H9 (cell line): ENCODE measurements at regions not wholly inside any gene's neighbourhood (a gene's known extent, or its start where the extent isn't known, plus 50 kb on each side); places are given as distances from the start of the nearest gene placed in this dataset.
A peak's percentile ranks its signal among the peaks of the same experiment; 100 is the strongest.

ENCODE experiments used
- DNase-seq: peaks from one replicate; pipeline ENCODE4 v3.0.0-alpha.2; 2017
- H2AFZ ChIP-seq: one replicate; pipeline ENCODE4 v1.6.1; 2013; ENCODE audit warnings: mild to moderate bottlenecking, low read length, control low read depth, moderate library complexity
- H2AK5ac ChIP-seq: 2 replicates; pipeline ENCODE4 v1.6.1; 2013; ENCODE audit warnings: low read length, control low read depth, mixed read lengths; ENCODE audit not compliant: insufficient read length
- H2BK120ac ChIP-seq: one replicate; pipeline ENCODE4 v1.6.1; 2013; ENCODE audit warnings: low read depth, mild to moderate bottlenecking, low read length, control low read depth, inconsistent platforms; ENCODE audit not compliant: poor library complexity, severe bottlenecking
- H2BK12ac ChIP-seq: 2 replicates; pipeline ENCODE4 v1.6.1; 2013; ENCODE audit warnings: low read length, control low read depth, mixed read lengths, low read depth; ENCODE audit not compliant: insufficient read length
- H2BK15ac ChIP-seq: 2 replicates; pipeline ENCODE4 v1.6.1; 2013; ENCODE audit warnings: low read depth, low read length, control low read depth
- H2BK20ac ChIP-seq: one replicate; pipeline ENCODE4 v1.6.1; 2013; ENCODE audit warnings: low read depth, mild to moderate bottlenecking, low read length, control low read depth, inconsistent platforms; ENCODE audit not compliant: poor library complexity, severe bottlenecking
- H2BK5ac ChIP-seq: 2 replicates; pipeline ENCODE4 v1.6.1; 2013; ENCODE audit warnings: low read length, control low read depth, mixed read lengths; ENCODE audit not compliant: insufficient read length
- H3K14ac ChIP-seq: 2 replicates; pipeline ENCODE4 v1.6.1; 2013; ENCODE audit warnings: low read length, control low read depth; ENCODE audit not compliant: insufficient read depth
- H3K18ac ChIP-seq: 2 replicates; pipeline ENCODE4 v1.6.1; 2013; ENCODE audit warnings: low read depth, mild to moderate bottlenecking, mixed read lengths, low read length, control low read depth; ENCODE audit not compliant: insufficient read length
- H3K23ac ChIP-seq: 2 replicates; pipeline ENCODE4 v1.6.1; 2013; ENCODE audit warnings: low read length, control low read depth, mixed read lengths, low read depth; ENCODE audit not compliant: insufficient read length
- H3K23me2 ChIP-seq: 2 replicates; pipeline ENCODE4 v1.6.1; 2013; ENCODE audit warnings: low read depth, mild to moderate bottlenecking, mixed read lengths, low read length, control low read depth; ENCODE audit not compliant: insufficient read length, poor library complexity, severe bottlenecking
- H3K27ac ChIP-seq: 2 replicates; pipeline ENCODE4 v1.5.1; 2013; ENCODE audit warnings: low read length, control low read depth, mixed read lengths, low read depth; ENCODE audit not compliant: insufficient read length
- H3K27me3 ChIP-seq: 2 replicates; pipeline ENCODE4 v1.6.1; 2013; ENCODE audit warnings: low read length, control low read depth, inconsistent platforms; ENCODE audit not compliant: insufficient read depth
- H3K4ac ChIP-seq: 2 replicates; pipeline ENCODE4 v1.6.1; 2013; ENCODE audit warnings: low read depth, mild to moderate bottlenecking, control low read depth, inconsistent platforms, low read length, moderate library complexity
- H3K4me1 ChIP-seq: 2 replicates; pipeline ENCODE4 v1.6.1; 2013; ENCODE audit warnings: low read length, control low read depth, inconsistent platforms; ENCODE audit not compliant: insufficient read depth
- H3K4me2 ChIP-seq: 2 replicates; pipeline ENCODE4 v1.6.1; 2013; ENCODE audit warnings: low read length, control low read depth, mixed read lengths; ENCODE audit not compliant: insufficient read length, insufficient read depth
- H3K56ac ChIP-seq: 2 replicates; pipeline ENCODE4 v1.6.1; 2013; ENCODE audit warnings: low read depth, mild to moderate bottlenecking, mixed read lengths, low read length, control low read depth; ENCODE audit not compliant: insufficient read length
- H3K79me1 ChIP-seq: 2 replicates; pipeline ENCODE4 v1.6.1; 2013; ENCODE audit warnings: low read depth, mild to moderate bottlenecking, moderate library complexity, low read length, control low read depth, inconsistent platforms; ENCODE audit not compliant: insufficient read depth, poor library complexity, severe bottlenecking
- H3K79me2 ChIP-seq: 2 replicates; pipeline ENCODE4 v1.6.1; 2013; ENCODE audit warnings: low read length, control low read depth, inconsistent platforms; ENCODE audit not compliant: insufficient read depth
- H3K9ac ChIP-seq: 2 replicates; pipeline ENCODE4 v1.6.1; 2013; ENCODE audit warnings: low read length, control low read depth, mixed read lengths; ENCODE audit not compliant: insufficient read length; ENCODE audit errors: extremely low read depth
- H3K9me3 ChIP-seq: one replicate; pipeline ENCODE4 v1.6.1; 2013; ENCODE audit warnings: low read depth, low read length, inconsistent platforms; ENCODE audit not compliant: control insufficient read depth
- H3T11ph ChIP-seq: one replicate; pipeline ENCODE4 v1.6.1; 2013; ENCODE audit warnings: mild to moderate bottlenecking, low read length, control low read depth, inconsistent platforms
- H4K20me1 ChIP-seq: one replicate; pipeline ENCODE4 v1.6.1; 2013; ENCODE audit not compliant: control insufficient read depth, insufficient read length, insufficient read depth
- H4K5ac ChIP-seq: 2 replicates; pipeline ENCODE4 v1.6.1; 2013; ENCODE audit warnings: low read depth, mild to moderate bottlenecking, mixed read lengths, low read length, control low read depth; ENCODE audit not compliant: insufficient read length
- H4K8ac ChIP-seq: replicated peaks from 2 replicates; pipeline ENCODE4 v1.6.1; 2013; ENCODE audit warnings: low read length, control low read depth, mixed read lengths, low read depth; ENCODE audit not compliant: insufficient read length
- H4K91ac ChIP-seq: 2 replicates; pipeline ENCODE4 v1.6.1; 2013; ENCODE audit warnings: low read depth, mild to moderate bottlenecking, moderate library complexity, mixed read lengths, low read length, control low read depth; ENCODE audit not compliant: insufficient read length
- H3K27ac Mint-ChIP-seq, 3 experiments: 2 replicates in 2 of 3; 3 replicates in 1 of 3; pipeline ENCODE4 v1.8.0; 2020 to 2021; ENCODE audit warnings: mixed read lengths in 3 of 3, mild to moderate bottlenecking in 1 of 3, moderate library complexity in 1 of 3
- H3K27me3 Mint-ChIP-seq: 2 replicates; pipeline ENCODE4 v1.8.0; 2021; ENCODE audit warnings: low read depth, mild to moderate bottlenecking, moderate library complexity, mixed read lengths
- H3K36me3 Mint-ChIP-seq, 3 experiments: 2 replicates in 2 of 3; 3 replicates in 1 of 3; pipeline ENCODE4 v1.8.0; 2020 to 2021; ENCODE audit warnings: low read depth in 3 of 3, mixed read lengths in 3 of 3; ENCODE audit not compliant: insufficient read depth in 1 of 3
- H3K4me1 Mint-ChIP-seq, 2 experiments: 2 replicates each; pipeline ENCODE4 v1.8.0; 2020; ENCODE audit warnings: mixed read lengths in 2 of 2
- H3K4me3 Mint-ChIP-seq, 2 experiments: 2 replicates in 1 of 2; 3 replicates in 1 of 2; pipeline ENCODE4 v1.8.0; 2020 to 2021; ENCODE audit warnings: mild to moderate bottlenecking in 2 of 2, mixed read lengths in 2 of 2, moderate library complexity in 1 of 2
- H3K9me3 Mint-ChIP-seq, 2 experiments: 2 replicates in 1 of 2; 3 replicates in 1 of 2; pipeline ENCODE4 v1.8.0; 2020; ENCODE audit warnings: mild to moderate bottlenecking in 2 of 2, mixed read lengths in 2 of 2, moderate library complexity in 1 of 2
- WGBS: extraction: QIAGEN DNeasy Blood & Tissue Kit; methylation state at CpG from one replicate; pipeline ENCODE4 v1.1.7; 2013; ENCODE audit warnings: missing lambda C conversion rate, low lambda C conversion rate, mixed read lengths; ENCODE audit not compliant: insufficient read length; ENCODE audit errors: extremely low coverage; 5-methylcytosine and 5-hydroxymethylcytosine counted together
- TF ChIP-seq, protein P1 (sequence below): fragments of 200-600 bp; sonication (generic); conservative IDR thresholded peaks from 3 replicates; pipeline ENCODE4 v1.8.0; 2021; ENCODE audit warnings: antibody characterized with exemption, mild to moderate bottlenecking

DNA sequence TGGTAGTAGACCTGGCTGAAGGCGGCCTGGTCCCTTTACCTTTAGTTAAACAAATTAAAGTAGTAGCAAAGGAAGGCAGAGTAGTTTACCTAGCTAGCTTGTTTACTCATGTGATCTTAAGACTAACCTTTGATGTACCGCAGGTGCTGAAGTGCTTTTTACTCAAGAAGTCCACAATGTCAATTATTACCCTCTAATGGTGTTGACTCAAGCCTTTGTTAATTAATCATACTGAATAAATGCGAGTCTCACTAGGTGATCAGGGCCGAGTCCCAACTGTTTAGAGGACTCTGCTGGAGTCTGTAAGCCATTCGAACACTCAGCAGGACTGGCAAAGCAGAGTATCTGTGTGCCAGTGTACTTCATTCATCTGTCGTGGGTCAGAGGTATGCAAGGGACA lies 381.1 kb upstream of the NCAM2 start:
- Histone ChIP-seq H3K9me3 (no peaks in the 10 kb centered on the region), H3K23ac (no peak overlapping the region), H3K79me2 (no peaks in the 10 kb centered on the region), H3K18ac (no peak overlapping the region), H2BK15ac (no peak overlapping the region), H4K20me1 (no peaks in the 10 kb centered on the region), H3K23me2 (no peaks in the 10 kb centered on the region), H2BK5ac (no peak overlapping the region), H4K8ac (no peak overlapping the region), H2AK5ac (no peak overlapping the region), H3T11ph (no peak overlapping the region), H4K5ac (no peak overlapping the region), H2BK12ac (no peak overlapping the region), H3K4ac (no peak overlapping the region), H3K14ac (no peak overlapping the region), H3K56ac (no peak overlapping the region), H3K27me3 (peaks cover 43% of the 10 kb centered on the region), H2BK20ac (no peak overlapping the region), H2AFZ (no peak overlapping the region), H3K4me2 (no peak overlapping the region), H3K79me1 (no peaks in the 10 kb centered on the region), H3K27ac (no peak overlapping the region), H4K91ac (no peak overlapping the region), H3K4me1 (no peaks in the 10 kb centered on the region), H3K9ac (no peak overlapping the region), H2BK120ac (no peak overlapping the region)
- TF ChIP-seq, protein P1, sequence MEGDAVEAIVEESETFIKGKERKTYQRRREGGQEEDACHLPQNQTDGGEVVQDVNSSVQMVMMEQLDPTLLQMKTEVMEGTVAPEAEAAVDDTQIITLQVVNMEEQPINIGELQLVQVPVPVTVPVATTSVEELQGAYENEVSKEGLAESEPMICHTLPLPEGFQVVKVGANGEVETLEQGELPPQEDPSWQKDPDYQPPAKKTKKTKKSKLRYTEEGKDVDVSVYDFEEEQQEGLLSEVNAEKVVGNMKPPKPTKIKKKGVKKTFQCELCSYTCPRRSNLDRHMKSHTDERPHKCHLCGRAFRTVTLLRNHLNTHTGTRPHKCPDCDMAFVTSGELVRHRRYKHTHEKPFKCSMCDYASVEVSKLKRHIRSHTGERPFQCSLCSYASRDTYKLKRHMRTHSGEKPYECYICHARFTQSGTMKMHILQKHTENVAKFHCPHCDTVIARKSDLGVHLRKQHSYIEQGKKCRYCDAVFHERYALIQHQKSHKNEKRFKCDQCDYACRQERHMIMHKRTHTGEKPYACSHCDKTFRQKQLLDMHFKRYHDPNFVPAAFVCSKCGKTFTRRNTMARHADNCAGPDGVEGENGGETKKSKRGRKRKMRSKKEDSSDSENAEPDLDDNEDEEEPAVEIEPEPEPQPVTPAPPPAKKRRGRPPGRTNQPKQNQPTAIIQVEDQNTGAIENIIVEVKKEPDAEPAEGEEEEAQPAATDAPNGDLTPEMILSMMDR = no peak
- Mint-ChIP-seq H3K4me1 (peaks cover 3 to 12% of the 10 kb centered on the region in 2 experiments; a peak in 3 of 4 replicates), H3K9me3 (no peaks in the 10 kb centered on the region; a peak in 3 of 5 replicates), H3K36me3 (no peaks in the 10 kb centered on the region), H3K27me3 (peaks cover 78% of the 10 kb centered on the region), H3K27ac (no peak overlapping the region; a peak in 2 of 7 replicates), H3K4me3 (no peak overlapping the region)
- WGBS = no CpG with 5 or more reads among the region's 6 CpGs
- DNase-seq = peak; percentile 35
